Ovary (tissue), 7 donors: ENCODE measurements at regions not wholly inside any gene's neighbourhood (a gene's known extent, or its start where the extent isn't known, plus 50 kb on each side); places are given as distances from the start of the nearest gene placed in this dataset.

ENCODE experiments used
- DNase-seq, 5 donors: peaks; one replicate each; pipeline ENCODE4 v3.0.0-alpha.2; 2019 to 2020
- H3K27ac ChIP-seq, 2 donors: fragments of 200-600 bp; one replicate each; pipeline versions ENCODE4 v1.5.1 to v1.8.0; 2019 to 2022
- H3K27me3 ChIP-seq: fragments of 200-600 bp; one replicate; pipeline ENCODE4 v1.8.0; 2022
- H3K36me3 ChIP-seq: fragments of 200-600 bp; sonication (generic); one replicate; pipeline ENCODE4 v1.5.1; 2019
- H3K4me1 ChIP-seq: one replicate; pipeline ENCODE4 v1.8.1; 2013; ENCODE audit warnings: mild to moderate bottlenecking, moderate library complexity; ENCODE audit not compliant: insufficient read depth
- H3K4me3 ChIP-seq: fragments of 200-600 bp; sonication (generic); one replicate; pipeline ENCODE4 v1.5.1; 2017
- H3K9me3 ChIP-seq, 2 donors: fragments of 200-600 bp in 1 of 2; sonication (generic) in 1 of 2; one replicate each; pipeline versions ENCODE4 v1.5.1 to v1.8.1; 2013 to 2019; ENCODE audit warnings: mild to moderate bottlenecking in 1 of 2, moderate library complexity in 1 of 2
- CTCF ChIP-seq, 3 donors: fragments of 450-650 bp in 2 of 3; fragments of 200-600 bp in 1 of 3; IDR thresholded peaks; one replicate each; pipeline versions ENCODE4 v1.5.1 to v1.8.0; 2016 to 2022; ENCODE audit warnings: antibody characterized with exemption in 3 of 3, mild to moderate bottlenecking in 1 of 3
- EP300 ChIP-seq: sonication (generic); formaldehyde crosslinking; IDR thresholded peaks from one replicate; pipeline ENCODE4 v1.6.1; 2017; ENCODE audit warnings: antibody characterized with exemption
- POLR2A ChIP-seq: fragments of 450-650 bp; IDR thresholded peaks from one replicate; pipeline ENCODE4 v1.6.1; 2017; ENCODE audit warnings: antibody characterized with exemption, mild to moderate bottlenecking, moderate library complexity
- WGBS, 3 donors: extraction: QIAGEN DNeasy Blood & Tissue Kit in 1 of 3; methylation state at CpG; one replicate each; pipeline versions ENCODE4 v1.1.5 to v1.1.7; 2013 to 2017; 5-methylcytosine and 5-hydroxymethylcytosine counted together
- intact Hi-C, 4 donors: fragments of 100-400 bp; cut with DNase I; formaldehyde crosslinking; loops; one replicate each; pipeline versions ENCODE4 v1.11.0 to v1.15.1; 2022 to 2023
- donor health status: DM: no; HTN: no; CAD: no; lungs with moderate emphysema.
- donor health status: DM: no; HTN: no; CAD: no.
- donor health status: Bipolar disorder and iron deficiency.
- donor health status: DM: no; HTN: no; CAD: no.
- donor health status: DM: yes; HTN: yes; CAD: no.

GRCh38 chr6:23045280-23045679 lies 475.9 kb downstream of the HDGFL1 start:
- H3K27ac ChIP-seq = no peak overlapping the region
- H3K36me3 ChIP-seq = no peaks in the 10 kb centered on the region
- H3K27me3 ChIP-seq = no peaks in the 10 kb centered on the region
- H3K9me3 ChIP-seq = no peaks in the 10 kb centered on the region
- intact Hi-C loops = no loop called here
- H3K4me1 ChIP-seq = no peaks in the 10 kb centered on the region
- no peak for DNase-seq
- H3K4me3 ChIP-seq = no peak overlapping the region
- no peak for TF ChIP-seq CTCF (IDR thresholded peaks at IDR 0.05)
- no peak for TF ChIP-seq POLR2A
- no peak for TF ChIP-seq EP300

DNA sequence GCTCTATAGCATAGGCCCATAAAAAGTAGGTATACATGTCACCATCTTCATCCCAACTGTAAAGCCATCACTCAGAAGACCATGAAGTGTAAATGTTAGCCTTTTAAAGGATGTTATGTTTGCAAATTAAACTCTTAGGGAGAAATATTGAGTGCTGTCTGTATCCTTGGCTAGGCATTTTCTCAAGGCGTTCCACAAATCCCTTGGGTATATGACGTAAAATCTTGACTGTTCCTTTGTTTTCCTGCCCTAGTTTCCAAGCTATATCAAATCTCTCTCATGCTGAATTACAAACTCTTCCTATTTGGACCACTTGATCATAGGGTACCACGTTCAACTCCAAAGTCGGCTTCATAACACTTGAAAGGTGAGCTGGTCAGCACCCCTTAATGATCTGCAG lies 486.2 kb downstream of the HDGFL1 start:
- no peak for DNase-seq
- Histone ChIP-seq H3K27me3 (no peaks in the 10 kb centered on the region), H3K36me3 (no peaks in the 10 kb centered on the region), H3K4me1 (no peaks in the 10 kb centered on the region), H3K4me3 (no peak overlapping the region), H3K9me3 (no peaks in the 10 kb centered on the region), H3K27ac (no peak overlapping the region)
- no peak for TF ChIP-seq POLR2A
- no peak for TF ChIP-seq CTCF (IDR thresholded peaks at IDR 0.05)
- no peak for TF ChIP-seq EP300
- intact Hi-C loops = no loop called here
- 91 to 95% (median 94%) methylated on average over 4 of the region's 4 CpGs for WGBS, 3 donors

DNA sequence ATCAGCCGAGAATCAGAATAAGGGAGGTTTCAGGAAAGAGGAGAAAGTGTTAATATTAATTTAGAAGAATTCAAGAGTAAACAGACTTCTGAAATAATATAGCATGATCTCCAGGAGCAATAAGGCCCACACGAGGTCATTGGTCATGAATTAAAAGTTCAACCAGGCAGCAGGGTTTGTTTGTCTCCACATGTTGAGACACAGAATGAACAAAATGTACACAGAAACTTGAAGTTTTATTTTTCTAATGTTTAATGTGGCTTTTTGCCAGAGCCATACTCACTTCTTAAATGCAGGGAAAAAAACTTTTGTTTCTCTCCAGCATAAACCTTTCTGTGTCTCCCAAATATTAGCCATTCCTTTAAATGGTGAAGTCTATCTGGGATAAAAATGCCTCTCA lies 504.5 kb downstream of the HDGFL1 start:
- Histone ChIP-seq H3K27me3 (no peaks in the 10 kb centered on the region), H3K4me1 (no peaks in the 10 kb centered on the region), H3K4me3 (no peak overlapping the region), H3K9me3 (no peaks in the 10 kb centered on the region), H3K36me3 (no peaks in the 10 kb centered on the region), H3K27ac (no peak overlapping the region)
- no peak for TF ChIP-seq CTCF (IDR thresholded peaks at IDR 0.05)
- TF ChIP-seq EP300 = no peak
- TF ChIP-seq POLR2A = no peak
- no peak for DNase-seq
- intact Hi-C loops = no loop called here
- 44 to 59% (median 55%) methylated on average over 2 of the region's 2 CpGs for WGBS, 3 donors

- Histone ChIP-seq H3K4me1 (no peaks in the 10 kb centered on the region), H3K27me3 (no peaks in the 10 kb centered on the region), H3K4me3 (no peak overlapping the region), H3K36me3 (no peaks in the 10 kb centered on the region), H3K27ac (no peak overlapping the region), H3K9me3 (no peaks in the 10 kb centered on the region)
- 66 to 85% (median 75%) methylated on average over 3 of the region's 3 CpGs for WGBS, 3 donors
- DNase-seq = no peak
- intact Hi-C loops = no loop called here
- TF ChIP-seq CTCF (IDR thresholded peaks at IDR 0.05) (no peak), EP300 (no peak), POLR2A (no peak)
Observed at GRCh38 chr6:23077772-23078171, 508.4 kb downstream of the HDGFL1 start.

- Histone ChIP-seq H3K4me3 (no peak overlapping the region), H3K27ac (no peak overlapping the region), H3K9me3 (no peaks in the 10 kb centered on the region), H3K36me3 (no peaks in the 10 kb centered on the region), H3K4me1 (no peaks in the 10 kb centered on the region), H3K27me3 (no peaks in the 10 kb centered on the region)
- no peak for TF ChIP-seq CTCF (IDR thresholded peaks at IDR 0.05)
- TF ChIP-seq EP300 = no peak
- no peak for TF ChIP-seq POLR2A
- intact Hi-C loops = no loop called here
- no peak for DNase-seq
- WGBS, 3 donors = 75 to 87% (median 78%) methylated on average over 1 of the region's 1 CpG
Observed at GRCh38 chr6:23081701-23082100, 512.3 kb downstream of the HDGFL1 start.
